HUDEP-2 (cell line): ENCODE measurements at regions not wholly inside any gene's neighbourhood (a gene's known extent, or its start where the extent isn't known, plus 50 kb on each side); places are given as distances from the start of the nearest gene placed in this dataset.

Experiments
- DNase-seq, 76 experiments: peaks; one replicate each; lab custom pipeline; 2025; ENCODE audit not compliant: unreplicated experiment in 76 of 76; lab: John Stamatoyannopoulos, UW

- DNase-seq: no peak
These were observed 1386.2 kb downstream of the BRD1 start for GRCh38 chr22:48441553-48441850.

- DNase-seq: no peak
These were observed 1386.8 kb downstream of the BRD1 start for GRCh38 chr22:48440673-48441552.

GRCh38 chr22:48440176-48440575 is 1387.5 kb downstream of the BRD1 start:
- no peak for DNase-seq

- DNase-seq: no peak
These were observed 1388.0 kb downstream of the BRD1 start for GRCh38 chr22:48439560-48440135.

GRCh38 chr22:48438800-48439559 is 1388.7 kb downstream of the BRD1 start:
- DNase-seq: peak in 1 of 76 experiments; percentile 13

GRCh38 chr22:48438096-48438495 is 1389.6 kb downstream of the BRD1 start:
- no peak for DNase-seq

- DNase-seq: no peak
These were observed 1391.3 kb downstream of the BRD1 start for GRCh38 chr22:48436201-48436931.

- no peak for DNase-seq
These were observed 1392.8 kb downstream of the BRD1 start for GRCh38 chr22:48434868-48435250.

GRCh38 chr22:48434156-48434867 is 1393.4 kb downstream of the BRD1 start:
- DNase-seq: no peak

GRCh38 chr22:48433647-48434046 is 1394.0 kb downstream of the BRD1 start:
- no peak for DNase-seq

GRCh38 chr22:48432781-48433518 is 1394.7 kb downstream of the BRD1 start:
- no peak for DNase-seq

GRCh38 chr22:48431536-48432315 is 1395.9 kb downstream of the BRD1 start:
- peak in 2 of 76 experiments; percentile 2 to 6 for DNase-seq

- no peak for DNase-seq
These were observed 1396.7 kb downstream of the BRD1 start for GRCh38 chr22:48431014-48431413.

- no peak for DNase-seq
These were observed 1398.1 kb downstream of the BRD1 start for GRCh38 chr22:48429446-48430020.

GRCh38 chr22:48428631-48429371 is 1398.9 kb downstream of the BRD1 start:
- DNase-seq: no peak

- DNase-seq: no peak
These were observed 1399.9 kb downstream of the BRD1 start for GRCh38 chr22:48427731-48428211.

GRCh38 chr22:48426466-48427380 is 1401.0 kb downstream of the BRD1 start:
- DNase-seq: no peak
